Astrocyte of the spinal cord (primary cell): ENCODE measurements at regions not wholly inside any gene's neighbourhood (a gene's known extent, or its start where the extent isn't known, plus 50 kb on each side); places are given as distances from the start of the nearest gene placed in this dataset.

Experiments used
- DNase-seq: peaks from one replicate; pipeline ENCODE4 v3.0.0; 2011; ENCODE audit warnings: low read depth, low spot score
- H3K4me3 ChIP-seq: 2 replicates; pipeline ENCODE4 v1.5.1; 2011; ENCODE audit warnings: low read depth, mild to moderate bottlenecking, low read length, moderate library complexity
- CTCF ChIP-seq: IDR thresholded peaks from 2 replicates; pipeline ENCODE4 v1.5.1; 2012; ENCODE audit warnings: low read depth, mild to moderate bottlenecking, low read length, inconsistent platforms
- in situ Hi-C: cut with HindIII; loops from 2 replicates; pipeline ENCODE4 v1.10.0; 2017; ENCODE audit warnings: low sequenced_read_pairs

- DNase-seq, result no peak
- no peak overlapping the region for H3K4me3 ChIP-seq
- in situ Hi-C loops, result no loop called here
- no peak for TF ChIP-seq CTCF
Observed at GRCh38 chr14:25226214-25226613, 176.3 kb upstream of the STXBP6 start.

- in situ Hi-C loops, result no loop called here
- TF ChIP-seq CTCF, result no peak
- no peak for DNase-seq
- H3K4me3 ChIP-seq, result no peak overlapping the region
Observed at GRCh38 chr14:25222256-25222655, 172.3 kb upstream of the STXBP6 start.

GRCh38 chr14:25220514-25220913 lies 170.6 kb upstream of the STXBP6 start:
- no peak for DNase-seq
- no peak for TF ChIP-seq CTCF
- in situ Hi-C loops, result no loop called here
- no peak overlapping the region for H3K4me3 ChIP-seq

GRCh38 chr14:25215607-25216006 lies 165.7 kb upstream of the STXBP6 start:
- TF ChIP-seq CTCF, result no peak
- in situ Hi-C loops, result no loop called here
- H3K4me3 ChIP-seq, result no peak overlapping the region
- no peak for DNase-seq

- in situ Hi-C loops, result no loop called here
- DNase-seq, result no peak
- no peak overlapping the region for H3K4me3 ChIP-seq
Observed at GRCh38 chr14:25197885-25198284, 147.9 kb upstream of the STXBP6 start.

GRCh38 chr14:25180221-25180620 lies 130.3 kb upstream of the STXBP6 start:
- H3K4me3 ChIP-seq, result no peak overlapping the region
- no peak for TF ChIP-seq CTCF
- in situ Hi-C loops, result no loop called here
- DNase-seq, result no peak

More at GRCh38 chr14:25197885-25198284, 147.9 kb upstream of the STXBP6 start:
- no peak for TF ChIP-seq CTCF

GRCh38 chr14:25178255-25178654 lies 128.3 kb upstream of the STXBP6 start:
- TF ChIP-seq CTCF, result no peak
- in situ Hi-C loops, result no loop called here
- no peak for DNase-seq
- H3K4me3 ChIP-seq, result no peak overlapping the region
